Stimulated activated CD4-positive, alpha-beta T cell treated with anti-CD3 and anti-CD28 coated beads, Interleukin-12 subunit alpha, Interleukin-12 subunit beta, amount 100 ng/mL, for 48 hours (primary cell): ENCODE measurements at regions not wholly inside any gene's neighbourhood (a gene's known extent, or its start where the extent isn't known, plus 50 kb on each side); places are given as distances from the start of the nearest gene placed in this dataset.
"Not testable (repeated sequence)": the region's sequence is repeated elsewhere in the genome, so short reads cannot be mapped to it uniquely, and the experiment has no call there.

Source experiments
- DNase-seq, 3 donors: peaks; one replicate each; pipeline ENCODE4 v3.0.0-alpha.2; 2020; ENCODE audit warnings: low read depth in 2 of 3, low spot score in 1 of 3

- no peak for DNase-seq
These were observed 188.4 kb downstream of the PAH start for GRCh38 chr12:102728506-102729242.

- no peak for DNase-seq
These were observed 190.4 kb downstream of the PAH start for GRCh38 chr12:102726686-102727085.

GRCh38 chr12:102722147-102722546 lies 194.9 kb downstream of the PAH start:
- DNase-seq, result no peak

- DNase-seq, result no peak
These were observed 208.9 kb downstream of the PAH start for GRCh38 chr12:102708108-102708507.

GRCh38 chr12:102702447-102703114 lies 214.5 kb downstream of the PAH start:
- DNase-seq, result peak in 2 of 3 donors; percentile 9 to 10

- DNase-seq, result no peak
These were observed 215.7 kb upstream of the IGF1 start for GRCh38 chr12:102696045-102696444.

GRCh38 chr12:102694903-102695302 lies 214.5 kb upstream of the IGF1 start:
- DNase-seq, result no peak

- no peak for DNase-seq
These were observed 211.6 kb upstream of the IGF1 start for GRCh38 chr12:102691773-102692555.

- no peak for DNase-seq
These were observed 209.9 kb upstream of the IGF1 start for GRCh38 chr12:102690253-102690652.

GRCh38 chr12:102689701-102690100 lies 209.3 kb upstream of the IGF1 start:
- DNase-seq, result no peak

- DNase-seq, result no peak
These were observed 207.2 kb upstream of the IGF1 start for GRCh38 chr12:102687523-102687922.

- DNase-seq, result no peak
These were observed 205.5 kb upstream of the IGF1 start for GRCh38 chr12:102685841-102686240.

GRCh38 chr12:102685172-102685571 lies 204.8 kb upstream of the IGF1 start:
- DNase-seq, result no peak

GRCh38 chr12:102682366-102683289 lies 202.3 kb upstream of the IGF1 start:
- no peak for DNase-seq

GRCh38 chr12:102681747-102682146 lies 201.4 kb upstream of the IGF1 start:
- DNase-seq, result no peak

- no peak for DNase-seq
These were observed 200.9 kb upstream of the IGF1 start for GRCh38 chr12:102681309-102681708.

GRCh38 chr12:102680304-102680703 lies 199.9 kb upstream of the IGF1 start:
- DNase-seq, result no peak

- no peak for DNase-seq
These were observed 196.4 kb upstream of the IGF1 start for GRCh38 chr12:102676812-102677211.

- DNase-seq, result no peak
These were observed 195.3 kb upstream of the IGF1 start for GRCh38 chr12:102675672-102676071.

- DNase-seq, result no peak
These were observed 193.2 kb upstream of the IGF1 start for GRCh38 chr12:102673606-102674005.

- DNase-seq, result not testable (repeated sequence)
These were observed 191.8 kb upstream of the IGF1 start for GRCh38 chr12:102672212-102672611.
